Hindlimb muscle (tissue), 1 donor: ENCODE measurements at regions not wholly inside any gene's neighbourhood (a gene's known extent, or its start where the extent isn't known, plus 50 kb on each side); places are given as distances from the start of the nearest gene placed in this dataset.

Experiments used
- DNase-seq: peaks from one replicate; pipeline ENCODE4 v3.0.0-alpha.2; 2013

- DNase-seq = no peak
Observed at GRCh38 chr2:15828576-15828975, 111.8 kb upstream of the MYCN start.

- no peak for DNase-seq
Observed at GRCh38 chr2:15829091-15829801, 111.1 kb upstream of the MYCN start.

- no peak for DNase-seq
Observed at GRCh38 chr2:15829985-15830384, 110.4 kb upstream of the MYCN start.

- no peak for DNase-seq
Observed at GRCh38 chr2:15830937-15831549, 109.3 kb upstream of the MYCN start.

GRCh38 chr2:15832030-15832709, 108.2 kb upstream of the MYCN start:
- DNase-seq = no peak

- DNase-seq = no peak
Observed at GRCh38 chr2:15832849-15833680, 107.3 kb upstream of the MYCN start.

GRCh38 chr2:15833731-15834130, 106.6 kb upstream of the MYCN start:
- DNase-seq = no peak

GRCh38 chr2:15834381-15835031, 105.8 kb upstream of the MYCN start:
- no peak for DNase-seq

GRCh38 chr2:15835991-15836688, 104.2 kb upstream of the MYCN start:
- no peak for DNase-seq

- no peak for DNase-seq
Observed at GRCh38 chr2:15836689-15837610, 103.4 kb upstream of the MYCN start.

- DNase-seq = no peak
Observed at GRCh38 chr2:15838481-15839090, 101.8 kb upstream of the MYCN start.

- DNase-seq = no peak
Observed at GRCh38 chr2:15839426-15840124, 100.8 kb upstream of the MYCN start.

- DNase-seq = no peak
Observed at GRCh38 chr2:15840148-15840547, 100.2 kb upstream of the MYCN start.

- DNase-seq = no peak
Observed at GRCh38 chr2:15840969-15841368, 99.4 kb upstream of the MYCN start.

- no peak for DNase-seq
Observed at GRCh38 chr2:15841776-15842560, 98.4 kb upstream of the MYCN start.

- DNase-seq = no peak
Observed at GRCh38 chr2:15842758-15843666, 97.3 kb upstream of the MYCN start.

GRCh38 chr2:15844211-15844801, 96.0 kb upstream of the MYCN start:
- DNase-seq = no peak
